HG02885 (cell line): ENCODE measurements at regions not wholly inside any gene's neighbourhood (a gene's known extent, or its start where the extent isn't known, plus 50 kb on each side); places are given as distances from the start of the nearest gene placed in this dataset.
"Not testable (repeated sequence)": the region's sequence is repeated elsewhere in the genome, so short reads cannot be mapped to it uniquely, and the experiment has no call there.

Source experiments
- ATAC-seq: cut with Tn5 transposase; IDR thresholded peaks from one replicate; pipeline ENCODE4 v1.9.1; 2021; ENCODE audit warnings: mild to moderate bottlenecking; ENCODE audit not compliant: unreplicated experiment, poor library complexity

GRCh38 chr9:24095246-24095645, 269.2 kb upstream of the ELAVL2 start:
- no peak for ATAC-seq

- ATAC-seq = no peak
Observed at GRCh38 chr9:24090566-24090965, 264.5 kb upstream of the ELAVL2 start.

GRCh38 chr9:24073666-24074065, 247.6 kb upstream of the ELAVL2 start:
- no peak for ATAC-seq

- no peak for ATAC-seq
Observed at GRCh38 chr9:24073007-24073592, 247.1 kb upstream of the ELAVL2 start.

- ATAC-seq = no peak
Observed at GRCh38 chr9:24071716-24072115, 245.7 kb upstream of the ELAVL2 start.

- ATAC-seq = no peak
Observed at GRCh38 chr9:24071091-24071490, 245.1 kb upstream of the ELAVL2 start.

- not testable (repeated sequence) for ATAC-seq
Observed at GRCh38 chr9:24067107-24067506, 241.1 kb upstream of the ELAVL2 start.

- ATAC-seq = no peak
Observed at GRCh38 chr9:24059651-24060050, 233.6 kb upstream of the ELAVL2 start.

- ATAC-seq = no peak
Observed at GRCh38 chr9:24051587-24051986, 225.5 kb upstream of the ELAVL2 start.

- not testable (repeated sequence) for ATAC-seq
Observed at GRCh38 chr9:24050239-24050638, 224.2 kb upstream of the ELAVL2 start.

- no peak for ATAC-seq
Observed at GRCh38 chr9:24045150-24045549, 219.1 kb upstream of the ELAVL2 start.

- no peak for ATAC-seq
Observed at GRCh38 chr9:24044576-24044975, 218.5 kb upstream of the ELAVL2 start.

GRCh38 chr9:24041160-24041690, 215.2 kb upstream of the ELAVL2 start:
- no peak for ATAC-seq

GRCh38 chr9:24036459-24036858, 210.4 kb upstream of the ELAVL2 start:
- no peak for ATAC-seq

- ATAC-seq = no peak
Observed at GRCh38 chr9:24035816-24036215, 209.8 kb upstream of the ELAVL2 start.

GRCh38 chr9:24011881-24012280, 185.8 kb upstream of the ELAVL2 start:
- ATAC-seq = no peak

GRCh38 chr9:24011009-24011717, 185.1 kb upstream of the ELAVL2 start:
- no peak for ATAC-seq

GRCh38 chr9:24009322-24009721, 183.3 kb upstream of the ELAVL2 start:
- no peak for ATAC-seq

GRCh38 chr9:24007185-24007584, 181.1 kb upstream of the ELAVL2 start:
- no peak for ATAC-seq

GRCh38 chr9:23991874-23992273, 165.8 kb upstream of the ELAVL2 start:
- ATAC-seq = not testable (repeated sequence)

- no peak for ATAC-seq
Observed at GRCh38 chr9:23979491-23979890, 153.5 kb upstream of the ELAVL2 start.

- ATAC-seq = no peak
Observed at GRCh38 chr9:23962101-23962500, 136.1 kb upstream of the ELAVL2 start.
